RWPE2 (cell line): ENCODE measurements at regions not wholly inside any gene's neighbourhood (a gene's known extent, or its start where the extent isn't known, plus 50 kb on each side); places are given as distances from the start of the nearest gene placed in this dataset.

Source experiments
- ATAC-seq: fragments of 200-7000 bp; cut with Tn5 transposase; 3 replicates; pipeline ENCODE4 v1.9.1; 2021; ENCODE audit warnings: low read depth
- DNase-seq: peaks from one replicate; pipeline ENCODE4 v3.0.0-alpha.2; 2020; ENCODE audit warnings: low spot score
- H3K27ac ChIP-seq: fragments of 450-650 bp; 2 replicates; pipeline ENCODE4 v1.5.1; 2017; ENCODE audit warnings: mild to moderate bottlenecking; ENCODE audit not compliant: poor library complexity, severe bottlenecking
- H3K27me3 ChIP-seq: fragments of 250-450 bp; sonication (Bioruptor Pico); 2 replicates; pipeline ENCODE4 v1.5.1; 2021; ENCODE audit warnings: mild to moderate bottlenecking, moderate library complexity; ENCODE audit not compliant: insufficient read depth, poor library complexity, severe bottlenecking
- H3K36me3 ChIP-seq: fragments of 250-450 bp; sonication (Bioruptor Pico); 2 replicates; pipeline ENCODE4 v1.5.1; 2020; ENCODE audit warnings: low read depth, mild to moderate bottlenecking, moderate library complexity
- H3K4me1 ChIP-seq: fragments of 250-450 bp; sonication (Bioruptor Pico); 2 replicates; pipeline ENCODE4 v1.5.1; 2021; ENCODE audit warnings: mild to moderate bottlenecking, moderate library complexity; ENCODE audit not compliant: insufficient read depth, poor library complexity, severe bottlenecking
- H3K4me3 ChIP-seq: fragments of 250-450 bp; sonication (Bioruptor Pico); 2 replicates; pipeline ENCODE4 v1.5.1; 2021; ENCODE audit warnings: mild to moderate bottlenecking, moderate library complexity; ENCODE audit not compliant: severe bottlenecking
- H3K9me3 ChIP-seq: fragments of 250-450 bp; sonication (Bioruptor Pico); 2 replicates; pipeline ENCODE4 v1.5.1; 2021; ENCODE audit warnings: mild to moderate bottlenecking, moderate library complexity; ENCODE audit not compliant: severe bottlenecking
- TF ChIP-seq, protein P1 (sequence below): fragments of 450-650 bp; IDR thresholded peaks from one replicate; pipeline ENCODE4 v1.5.1; 2017; ENCODE audit warnings: mild to moderate bottlenecking, moderate library complexity; ENCODE audit not compliant: poor library complexity, severe bottlenecking

DNA sequence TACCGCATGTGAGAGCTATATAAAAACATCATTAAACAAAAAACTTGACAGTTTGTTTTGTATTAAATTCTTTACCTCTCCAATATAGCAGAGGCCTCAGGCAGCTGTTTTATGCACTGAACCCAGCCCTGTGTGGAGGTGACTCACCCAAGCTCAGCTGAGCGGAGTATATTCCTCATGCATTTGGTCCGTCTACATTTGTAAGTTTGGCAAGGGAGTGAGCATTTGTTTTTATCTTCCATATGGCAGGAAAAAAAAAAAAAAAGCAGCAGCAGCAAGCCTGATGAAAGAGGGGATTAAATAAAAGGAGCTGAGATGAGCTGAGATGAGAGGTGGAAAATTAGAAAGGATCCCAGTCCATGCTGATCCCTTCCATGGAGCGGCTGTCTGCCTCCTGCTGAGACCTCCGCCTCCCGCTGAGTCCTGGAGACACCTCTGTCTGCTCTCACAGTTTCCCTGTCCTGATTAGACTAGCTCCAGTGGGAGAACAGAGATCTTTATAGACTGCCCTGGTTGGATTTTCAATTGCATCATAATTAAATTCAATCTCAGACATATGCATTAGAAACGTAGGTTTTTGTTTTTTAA is 112.0 kb upstream of the CTNND2 start:
- Histone ChIP-seq H3K36me3 (no peaks in the 10 kb centered on the region), H3K27me3 (no peaks in the 10 kb centered on the region), H3K27ac (no peak overlapping the region), H3K4me1 (no peaks in the 10 kb centered on the region), H3K4me3 (no peak overlapping the region), H3K9me3 (no peaks in the 10 kb centered on the region)
- TF ChIP-seq, protein P1, sequence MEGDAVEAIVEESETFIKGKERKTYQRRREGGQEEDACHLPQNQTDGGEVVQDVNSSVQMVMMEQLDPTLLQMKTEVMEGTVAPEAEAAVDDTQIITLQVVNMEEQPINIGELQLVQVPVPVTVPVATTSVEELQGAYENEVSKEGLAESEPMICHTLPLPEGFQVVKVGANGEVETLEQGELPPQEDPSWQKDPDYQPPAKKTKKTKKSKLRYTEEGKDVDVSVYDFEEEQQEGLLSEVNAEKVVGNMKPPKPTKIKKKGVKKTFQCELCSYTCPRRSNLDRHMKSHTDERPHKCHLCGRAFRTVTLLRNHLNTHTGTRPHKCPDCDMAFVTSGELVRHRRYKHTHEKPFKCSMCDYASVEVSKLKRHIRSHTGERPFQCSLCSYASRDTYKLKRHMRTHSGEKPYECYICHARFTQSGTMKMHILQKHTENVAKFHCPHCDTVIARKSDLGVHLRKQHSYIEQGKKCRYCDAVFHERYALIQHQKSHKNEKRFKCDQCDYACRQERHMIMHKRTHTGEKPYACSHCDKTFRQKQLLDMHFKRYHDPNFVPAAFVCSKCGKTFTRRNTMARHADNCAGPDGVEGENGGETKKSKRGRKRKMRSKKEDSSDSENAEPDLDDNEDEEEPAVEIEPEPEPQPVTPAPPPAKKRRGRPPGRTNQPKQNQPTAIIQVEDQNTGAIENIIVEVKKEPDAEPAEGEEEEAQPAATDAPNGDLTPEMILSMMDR = no peak
- DNase-seq = no peak
- peak; percentile 58; the same call in 1 of the 3 replicates for ATAC-seq

DNA sequence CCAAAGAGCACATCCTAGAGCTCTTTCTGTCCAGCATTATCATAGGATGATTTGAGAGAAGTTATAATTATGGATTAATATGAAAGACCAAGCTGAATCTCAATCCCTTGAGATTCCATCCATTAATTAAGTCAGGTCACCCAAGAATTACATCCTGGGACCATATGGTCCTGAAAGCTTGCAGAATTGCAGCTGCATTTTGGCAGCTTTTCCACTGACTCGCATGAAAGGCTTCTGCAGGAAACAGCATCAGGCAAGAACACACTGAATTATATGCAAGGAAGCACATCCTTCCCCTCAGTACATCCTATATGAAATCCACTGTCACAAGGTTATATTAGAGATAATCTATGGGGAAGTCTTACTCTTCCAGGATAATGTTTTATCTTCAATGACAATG is 109.1 kb upstream of the CTNND2 start:
- Histone ChIP-seq H3K4me3 (no peak overlapping the region), H3K9me3 (no peaks in the 10 kb centered on the region), H3K4me1 (no peaks in the 10 kb centered on the region), H3K36me3 (no peaks in the 10 kb centered on the region), H3K27me3 (no peaks in the 10 kb centered on the region), H3K27ac (no peak overlapping the region)
- TF ChIP-seq, protein P1 = no peak
- ATAC-seq (peak; percentile 27; the same call in 1 of the 3 replicates), DNase-seq (no peak)

DNA sequence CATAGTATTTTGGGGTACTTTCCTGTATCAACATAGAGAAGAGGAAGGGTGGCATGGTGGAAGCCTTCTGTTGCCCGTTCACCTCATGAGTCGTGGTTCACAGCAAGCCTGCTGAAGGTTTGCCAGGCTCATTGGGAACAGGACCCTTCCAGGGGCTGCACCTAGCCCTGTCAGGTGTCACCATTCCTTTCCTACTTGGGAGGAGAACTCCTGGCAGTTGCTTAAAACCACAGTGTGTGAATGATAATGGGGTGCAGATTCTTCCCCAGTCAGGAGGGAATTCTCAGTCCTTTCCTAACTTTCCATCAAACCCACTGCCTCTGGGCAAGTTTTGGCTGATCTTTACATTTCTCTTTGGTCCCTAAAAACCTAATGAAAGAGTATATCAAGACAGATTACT is 99.4 kb upstream of the CTNND2 start:
- Histone ChIP-seq H3K9me3 (no peaks in the 10 kb centered on the region), H3K4me1 (peaks cover under 1% of the 10 kb centered on the region), H3K4me3 (no peak overlapping the region), H3K27ac (no peak overlapping the region), H3K27me3 (peaks cover 3% of the 10 kb centered on the region), H3K36me3 (no peaks in the 10 kb centered on the region)
- no peak for DNase-seq
- TF ChIP-seq, protein P1 = no peak
- ATAC-seq = no peak

DNA sequence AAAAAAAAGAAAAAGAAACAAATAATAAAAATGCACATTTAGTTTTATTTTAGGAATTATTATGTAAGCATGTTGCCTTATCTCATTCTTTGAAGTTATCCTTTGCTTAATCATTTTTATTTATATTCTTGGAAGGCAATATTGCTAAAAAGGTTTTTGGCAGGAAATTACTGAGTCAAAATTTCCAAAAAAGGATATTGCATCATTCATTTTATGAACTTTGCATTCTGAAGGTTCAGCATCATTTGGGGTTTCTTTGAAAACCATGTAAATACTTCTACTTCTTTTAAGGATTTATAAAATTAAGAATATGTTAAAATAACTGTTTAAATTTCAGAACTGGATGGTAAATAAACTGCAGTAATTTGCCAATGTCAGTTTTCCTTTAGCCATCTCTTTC is 94.2 kb upstream of the CTNND2 start:
- DNase-seq (no peak), ATAC-seq (no peak)
- H3K27ac ChIP-seq = no peak overlapping the region
- H3K9me3 ChIP-seq = no peaks in the 10 kb centered on the region
- H3K36me3 ChIP-seq = no peaks in the 10 kb centered on the region
- H3K4me1 ChIP-seq = peaks cover 3% of the 10 kb centered on the region
- H3K4me3 ChIP-seq = no peak overlapping the region
- no peaks in the 10 kb centered on the region for H3K27me3 ChIP-seq
- TF ChIP-seq, protein P1 = no peak

DNA sequence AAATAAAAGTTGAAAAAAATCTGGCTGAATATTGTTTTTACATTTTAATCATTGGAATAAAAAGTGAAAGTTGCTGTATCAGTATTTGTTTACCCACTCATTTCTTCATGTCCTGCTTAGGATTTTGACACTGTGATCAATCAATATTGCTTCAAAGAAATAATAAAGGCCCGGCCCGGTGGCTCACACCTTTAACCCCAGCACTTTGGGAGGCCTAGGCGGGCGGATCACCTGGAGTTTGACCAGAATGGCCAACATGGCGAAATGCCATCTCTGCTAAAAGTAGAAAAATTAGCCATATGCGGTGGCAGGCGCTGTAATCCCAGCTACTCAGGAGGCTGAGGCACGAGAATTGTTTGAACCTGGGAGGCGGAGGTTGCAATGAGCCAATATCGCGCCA is 93.7 kb upstream of the CTNND2 start:
- no peak for ATAC-seq

More for the DNA sequence above, 93.7 kb upstream of the CTNND2 start:
- H3K27me3 ChIP-seq = no peaks in the 10 kb centered on the region
- TF ChIP-seq, protein P1 = no peak
- peaks cover 3% of the 10 kb centered on the region for H3K4me1 ChIP-seq
- H3K9me3 ChIP-seq = no peaks in the 10 kb centered on the region
- no peak for DNase-seq
- H3K27ac ChIP-seq = no peak overlapping the region
- no peaks in the 10 kb centered on the region for H3K36me3 ChIP-seq
- no peak overlapping the region for H3K4me3 ChIP-seq
